GM21447 (cell line): ENCODE measurements at regions not wholly inside any gene's neighbourhood (a gene's known extent, or its start where the extent isn't known, plus 50 kb on each side); places are given as distances from the start of the nearest gene placed in this dataset.

Experiments
- ATAC-seq: cut with Tn5 transposase; IDR thresholded peaks from one replicate; pipeline ENCODE4 v1.9.1; 2021; ENCODE audit not compliant: unreplicated experiment

DNA sequence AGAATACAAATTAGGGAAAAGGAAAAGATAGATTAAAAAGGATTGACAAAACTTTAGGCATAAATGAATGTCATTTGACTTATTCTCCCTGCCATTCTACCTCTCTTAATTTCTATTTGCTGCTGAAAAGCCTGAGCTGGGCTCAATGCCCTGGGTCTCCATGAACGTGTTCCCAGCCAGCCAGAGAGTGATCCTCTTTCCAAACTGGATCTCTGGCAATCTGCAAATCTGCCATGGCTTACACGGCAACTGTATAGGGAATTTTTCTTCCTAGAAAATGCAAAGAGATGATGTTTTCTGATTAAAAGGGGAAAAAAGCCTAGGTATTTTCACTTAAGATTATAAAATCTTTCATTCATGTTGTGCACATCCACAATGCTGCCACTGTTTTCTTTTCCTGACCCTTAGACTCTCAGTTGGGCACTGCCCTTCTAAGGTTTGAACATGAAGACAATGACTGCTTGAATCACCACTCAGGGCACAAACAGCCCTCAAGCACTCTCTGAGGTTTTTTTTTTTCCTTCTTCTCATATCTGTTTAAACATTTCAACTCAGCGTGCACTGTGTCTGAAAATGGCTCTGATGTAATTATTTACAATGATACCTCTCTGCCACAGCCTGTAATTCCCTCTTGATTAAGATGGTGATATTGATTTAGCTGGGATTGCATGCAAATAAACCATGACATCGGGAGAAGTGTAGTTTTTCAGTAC is 60.3 kb downstream of the DACT1 start:
- no peak for ATAC-seq

DNA sequence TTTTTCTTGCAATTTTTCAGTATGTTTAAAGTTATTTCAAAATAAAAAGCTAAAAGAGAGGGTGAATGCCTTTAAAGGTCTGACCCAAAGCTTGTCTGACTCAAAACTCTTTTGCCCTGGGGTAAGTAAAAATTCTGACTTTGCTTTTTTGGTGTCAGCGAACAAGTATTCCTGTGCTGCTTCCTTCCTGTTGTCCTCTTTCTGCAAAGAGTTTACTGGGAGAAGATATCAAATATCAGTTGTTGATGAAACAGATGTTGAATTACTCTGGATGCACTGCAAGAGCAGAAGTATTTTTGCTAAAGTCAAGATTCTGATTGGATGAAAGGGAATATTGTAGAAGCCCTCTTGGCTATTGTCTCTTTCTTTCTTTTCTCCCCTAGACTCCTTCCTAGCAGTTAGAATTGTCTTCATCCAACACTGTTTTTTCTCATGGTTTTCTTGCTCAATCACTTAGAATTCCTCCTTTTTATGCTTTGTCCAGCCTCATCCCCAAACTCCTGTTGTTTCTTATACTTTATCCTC is 62.0 kb downstream of the DACT1 start:
- no peak for ATAC-seq

DNA sequence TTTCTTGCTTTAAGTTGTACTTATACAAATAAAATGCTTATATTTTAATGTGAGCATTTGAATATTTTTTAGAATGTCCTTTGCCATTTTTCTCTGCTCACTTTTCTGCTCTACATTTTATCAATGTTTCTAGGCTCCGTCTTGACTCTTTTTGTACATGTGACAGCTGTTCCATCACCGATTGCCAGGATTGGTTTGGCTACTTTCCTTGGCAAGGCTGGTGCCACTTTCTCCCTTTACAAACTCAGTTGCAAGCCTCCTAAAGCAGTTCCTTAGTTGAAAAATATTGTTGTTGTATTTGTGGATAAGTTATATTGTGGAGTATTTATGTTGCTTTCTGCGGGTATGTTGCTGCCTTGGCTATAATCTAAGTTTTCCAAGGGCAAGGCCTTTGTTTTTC is 63.4 kb downstream of the DACT1 start:
- ATAC-seq, result no peak

DNA sequence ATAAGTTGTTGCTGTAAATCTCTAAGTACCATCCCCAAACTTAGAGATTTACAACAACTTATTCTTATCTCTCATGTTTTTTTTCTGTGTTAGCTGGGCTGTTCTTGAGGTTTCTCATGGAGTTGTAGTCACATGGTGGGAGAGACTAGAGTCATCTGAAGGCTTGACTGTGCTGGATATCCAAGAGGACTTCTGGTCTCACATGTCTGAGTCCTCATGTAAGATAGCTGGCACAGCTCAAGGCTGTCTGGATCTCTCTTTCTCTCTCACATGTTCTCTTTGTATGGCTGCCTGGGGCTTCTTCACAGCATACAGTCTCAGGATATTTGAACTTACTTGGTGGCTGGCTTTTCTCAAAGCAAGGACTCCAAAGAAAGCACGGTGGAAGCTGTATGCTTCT is 63.8 kb downstream of the DACT1 start:
- no peak for ATAC-seq

DNA sequence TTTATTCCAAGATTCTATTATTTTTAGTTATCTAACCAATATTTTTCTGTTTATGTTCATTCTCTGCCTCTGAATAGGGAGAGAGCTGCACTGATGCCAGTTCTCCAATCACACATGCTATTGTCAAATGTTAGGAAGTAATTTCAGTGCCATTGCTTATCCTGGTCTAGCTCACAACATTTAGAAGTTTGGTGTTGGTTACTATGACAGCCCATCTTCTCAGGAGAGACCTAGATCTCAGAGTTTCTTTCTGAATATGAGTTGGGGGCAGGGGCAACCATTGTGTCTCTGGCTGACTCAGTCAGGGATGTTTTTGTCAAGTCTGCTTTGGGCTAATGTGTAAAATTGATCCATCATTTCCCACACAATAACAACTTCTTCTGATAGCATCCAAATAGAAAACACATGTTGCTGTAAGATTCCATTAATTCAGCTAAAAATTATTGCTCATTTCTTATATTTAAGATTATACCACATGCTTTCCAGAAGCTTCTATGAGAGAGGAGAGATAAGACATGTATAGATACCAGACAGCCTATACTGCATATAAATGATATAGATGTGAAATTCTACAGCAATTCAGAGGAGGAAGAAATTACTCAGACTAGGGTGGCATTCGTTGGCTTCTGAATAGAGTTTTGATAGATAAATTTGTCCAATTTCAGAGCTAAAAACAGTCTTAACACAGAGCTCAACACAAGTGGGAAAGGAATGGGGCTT is 64.8 kb downstream of the DACT1 start:
- no peak for ATAC-seq

DNA sequence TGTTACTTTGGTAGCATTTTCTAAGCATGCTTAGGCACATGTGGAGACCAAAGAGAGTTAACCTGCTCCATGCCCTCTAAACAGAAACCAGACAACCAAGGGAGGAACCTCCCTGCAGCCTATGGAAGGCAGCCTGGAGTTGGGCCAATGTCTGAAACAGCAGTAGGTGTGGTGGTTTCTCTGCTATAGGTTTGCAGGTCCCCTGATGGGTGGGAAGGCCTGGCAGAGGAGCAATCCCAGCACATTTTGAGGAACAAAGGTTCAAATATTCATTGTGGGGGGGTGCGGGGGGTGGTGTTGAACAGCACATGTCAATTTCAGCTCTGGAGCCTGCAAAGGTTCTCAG is 65.4 kb downstream of the DACT1 start:
- ATAC-seq, result no peak

DNA sequence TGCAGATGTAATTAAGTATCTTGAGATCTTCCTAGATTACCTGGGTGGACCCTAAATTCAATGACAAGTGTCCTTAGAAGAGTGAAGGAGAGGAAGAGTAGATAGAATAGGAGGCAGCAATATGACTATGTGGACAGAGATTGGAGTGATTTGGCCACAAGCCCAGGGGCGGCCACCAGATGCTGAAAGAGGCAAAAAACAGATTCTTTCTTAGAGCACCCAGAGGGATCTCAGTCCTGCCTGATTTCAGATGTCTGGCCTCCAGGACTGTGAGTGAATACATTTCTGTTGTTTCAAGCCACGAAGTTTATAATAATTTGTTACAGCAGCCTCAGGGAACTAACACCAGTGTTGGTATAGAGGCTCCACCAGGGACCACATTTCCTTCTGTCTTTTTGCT is 67.3 kb downstream of the DACT1 start:
- ATAC-seq, result no peak

DNA sequence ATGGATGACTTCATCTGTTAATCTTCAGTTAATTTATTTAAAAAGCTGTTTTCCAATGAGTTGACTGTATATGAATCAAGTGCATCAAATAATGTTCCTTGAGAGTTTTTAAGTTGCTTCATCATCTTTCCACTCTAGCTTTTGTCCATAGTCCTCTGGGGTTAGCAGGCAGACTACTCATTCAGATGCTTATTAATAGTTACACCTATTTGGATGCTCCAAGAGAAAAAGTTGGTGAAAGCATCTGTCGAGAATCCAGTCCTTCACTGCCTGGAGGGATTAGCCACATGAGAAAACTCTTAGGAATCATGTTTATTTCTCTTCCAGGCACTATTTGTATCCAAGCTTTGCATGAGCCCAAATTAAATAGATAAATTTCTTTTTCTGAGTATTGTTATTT is 70.2 kb downstream of the DACT1 start:
- no peak for ATAC-seq

DNA sequence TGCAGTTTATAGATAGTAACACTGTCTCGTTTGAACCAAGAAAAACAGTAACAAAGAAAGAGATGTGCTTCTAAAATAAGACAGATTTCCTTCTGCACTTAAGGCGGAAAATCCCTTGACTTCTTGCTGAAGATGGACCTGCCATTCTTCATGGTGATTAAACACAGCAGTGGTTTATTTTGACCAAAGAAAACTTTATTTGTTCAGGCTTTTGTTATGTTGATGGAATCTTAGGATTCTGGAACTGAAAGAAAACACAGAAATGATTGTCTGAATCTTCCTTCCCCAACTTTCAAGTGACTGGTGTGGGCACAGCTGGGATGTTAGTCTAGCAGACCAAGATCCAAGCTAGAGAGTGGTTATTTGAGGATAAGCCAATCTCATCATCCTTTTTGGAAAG is 72.2 kb downstream of the DACT1 start:
- ATAC-seq, result no peak

DNA sequence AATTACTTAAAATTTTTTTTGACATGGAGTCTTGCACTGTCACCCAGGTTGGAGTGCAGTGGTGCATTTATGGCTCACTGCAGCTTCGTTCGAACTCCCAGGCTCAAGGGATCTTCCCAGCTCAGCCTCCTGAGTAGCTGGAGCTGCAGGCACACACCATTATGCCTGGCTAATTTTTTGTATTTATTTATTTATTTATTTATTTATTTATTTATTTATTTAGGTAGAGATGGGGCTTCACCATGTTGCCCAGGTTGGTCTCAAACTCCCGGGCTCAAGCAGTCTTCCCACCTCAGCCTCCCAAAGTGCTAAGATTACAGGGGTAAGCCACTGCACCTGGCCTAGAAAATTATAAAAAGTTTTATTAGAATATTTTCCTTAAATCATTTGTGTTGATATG is 73.6 kb downstream of the DACT1 start:
- ATAC-seq, result no peak

DNA sequence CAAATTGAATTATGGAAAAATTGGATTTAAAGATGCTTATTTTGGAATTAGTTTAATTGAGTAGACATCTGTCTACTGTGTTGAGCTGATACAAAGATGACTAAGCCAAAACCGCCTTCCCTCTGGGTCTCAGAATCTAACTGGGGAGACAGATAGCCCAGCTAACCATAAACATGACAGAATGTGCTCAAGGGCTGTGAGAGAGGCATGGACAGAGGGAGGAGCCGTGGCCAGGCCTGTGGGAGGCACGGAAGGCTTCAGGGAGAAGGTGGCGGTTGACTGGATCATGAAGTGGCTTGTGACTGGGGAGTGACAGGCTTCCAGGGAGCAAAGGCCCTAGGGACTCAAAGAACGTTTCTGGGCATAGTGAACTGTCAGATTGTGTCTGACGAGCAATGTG is 74.6 kb downstream of the DACT1 start:
- ATAC-seq, result no peak

DNA sequence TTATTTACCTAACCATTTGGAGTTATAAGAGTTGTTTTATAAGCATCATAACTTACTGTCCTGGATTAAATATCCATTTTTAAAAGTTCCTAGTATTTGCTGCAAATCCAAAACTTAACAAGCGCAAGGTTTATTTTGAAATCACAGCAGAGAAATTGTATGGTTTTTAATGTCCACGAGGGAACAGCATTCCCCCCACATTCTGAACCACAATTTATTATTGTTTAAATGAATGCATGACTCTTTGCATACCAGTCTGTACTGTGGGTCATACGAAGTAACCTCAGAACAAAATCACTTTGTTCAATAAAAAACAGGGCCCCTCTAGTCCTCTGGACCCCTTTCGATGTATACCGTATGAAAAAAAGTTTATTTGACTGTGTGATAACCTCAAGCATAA is 75.9 kb downstream of the DACT1 start:
- no peak for ATAC-seq

DNA sequence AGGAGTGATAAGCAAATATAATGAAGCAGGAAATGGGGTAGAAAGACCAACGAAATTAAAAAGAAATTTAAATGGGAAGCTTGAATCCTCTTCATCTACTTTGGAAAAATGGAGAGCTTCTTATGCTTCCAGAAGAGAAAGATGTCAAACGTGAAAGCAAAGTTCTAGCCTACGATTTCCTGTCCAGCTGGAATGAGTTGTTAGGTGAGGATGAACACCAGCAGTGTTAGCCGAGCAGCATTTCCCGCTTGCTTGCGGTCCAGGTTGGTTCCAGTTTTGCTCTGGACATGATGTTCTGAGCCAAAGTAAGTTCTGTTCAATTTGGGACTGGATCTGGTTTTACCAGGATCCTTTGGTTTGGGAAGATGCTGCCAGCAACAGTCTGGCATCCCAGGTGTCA is 78.9 kb downstream of the DACT1 start:
- ATAC-seq, result no peak

DNA sequence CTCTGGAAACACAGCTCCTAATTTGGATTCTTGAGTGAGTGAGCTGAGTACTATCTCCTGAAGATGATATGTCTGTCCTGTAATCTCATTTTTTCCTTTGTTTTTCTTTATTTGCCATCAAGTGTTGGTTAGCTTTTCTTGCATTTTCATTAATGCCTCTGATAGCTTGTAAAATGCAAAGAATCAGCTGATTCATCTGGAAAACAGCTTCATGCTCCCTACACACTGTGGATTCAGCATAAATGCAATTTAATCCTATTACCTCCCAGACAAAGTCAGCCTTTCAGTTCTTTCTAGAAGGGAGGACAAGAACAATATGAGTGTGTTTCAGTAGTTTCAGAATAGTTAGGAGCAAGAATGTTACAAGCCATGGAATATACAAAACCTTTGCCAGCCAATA is 79.4 kb downstream of the DACT1 start:
- ATAC-seq, result no peak

DNA sequence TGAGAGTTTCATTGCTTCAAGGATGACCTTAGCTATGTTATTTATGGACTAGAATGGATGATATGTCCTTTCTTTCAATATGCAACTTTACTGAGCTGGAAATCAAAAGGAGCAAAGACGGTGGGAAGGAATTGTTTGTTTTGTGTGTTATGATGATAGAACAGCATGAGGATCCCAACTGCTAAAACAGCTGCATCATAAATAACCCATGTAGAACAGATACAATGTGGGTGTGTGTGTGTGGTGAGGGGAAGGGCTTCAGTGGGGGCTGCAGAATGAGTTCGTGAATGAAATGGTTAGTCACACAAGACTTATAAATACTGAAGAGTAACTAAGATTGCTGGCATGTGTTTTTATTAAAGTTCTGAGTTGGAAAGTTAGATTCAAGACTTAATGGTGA is 80.1 kb downstream of the DACT1 start:
- ATAC-seq, result no peak

DNA sequence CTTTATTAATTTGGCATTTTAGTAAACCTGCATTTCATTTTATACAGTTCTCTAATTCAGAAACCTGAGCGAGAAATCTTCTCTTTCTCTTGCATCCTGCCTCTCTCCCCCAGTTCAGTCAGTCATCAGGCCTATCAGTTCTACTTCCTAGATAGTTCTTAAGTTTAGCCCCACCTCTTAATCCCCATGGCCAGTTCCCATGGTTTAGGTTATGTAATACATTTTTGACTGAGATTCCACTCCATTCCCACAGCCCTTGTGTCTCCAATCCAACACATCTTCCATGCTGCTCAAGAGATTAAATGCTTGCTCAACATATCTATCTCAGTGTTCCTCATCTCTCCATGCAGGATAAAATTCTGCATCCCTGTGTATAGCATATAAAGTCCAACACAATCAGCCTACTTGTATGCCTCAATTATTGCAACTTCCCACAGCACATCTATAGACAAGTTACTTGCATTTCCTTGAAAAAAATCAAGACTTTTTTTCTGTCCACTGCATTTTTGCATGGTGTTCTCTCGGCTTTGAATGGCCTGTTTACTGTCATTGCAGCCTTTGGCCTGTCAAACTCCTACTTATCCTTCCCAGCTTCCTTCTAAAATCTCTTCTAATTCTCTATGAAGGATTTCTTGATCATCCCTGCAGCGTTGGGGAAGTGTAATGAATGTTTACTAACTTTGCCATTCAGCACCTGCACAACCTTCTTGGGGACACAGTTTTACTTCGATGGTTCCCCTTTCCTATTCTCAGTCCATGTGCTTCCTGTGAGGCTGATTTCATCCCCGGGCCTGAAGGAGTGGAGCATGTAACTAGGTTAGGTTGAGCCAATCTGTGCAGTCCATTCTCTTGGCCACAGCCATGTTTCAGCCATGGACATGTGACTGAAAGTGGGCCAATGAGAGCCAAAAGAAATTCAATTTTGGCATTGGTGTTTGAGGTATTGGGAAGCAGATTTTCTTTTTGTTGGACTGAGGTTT is 80.8 kb downstream of the DACT1 start:
- ATAC-seq, result no peak

DNA sequence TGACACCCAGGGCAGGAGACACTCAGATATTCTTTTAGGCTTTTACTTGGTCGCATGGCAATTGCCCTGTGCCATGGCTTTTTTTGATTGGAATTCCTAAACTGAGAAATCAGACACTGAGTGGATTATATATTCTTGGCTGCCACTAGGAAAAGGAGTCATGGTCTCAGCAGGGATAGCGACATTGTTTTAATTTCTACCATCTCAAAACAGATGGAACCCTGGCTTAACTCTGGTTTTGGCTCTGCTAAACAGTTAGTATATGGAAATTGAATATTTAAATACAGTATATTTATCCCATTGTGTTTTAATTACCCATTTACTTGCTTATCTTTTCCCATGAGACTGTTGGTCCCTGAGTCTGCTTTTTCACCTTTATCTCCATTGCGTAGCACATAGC is 84.0 kb downstream of the DACT1 start:
- ATAC-seq, result no peak

DNA sequence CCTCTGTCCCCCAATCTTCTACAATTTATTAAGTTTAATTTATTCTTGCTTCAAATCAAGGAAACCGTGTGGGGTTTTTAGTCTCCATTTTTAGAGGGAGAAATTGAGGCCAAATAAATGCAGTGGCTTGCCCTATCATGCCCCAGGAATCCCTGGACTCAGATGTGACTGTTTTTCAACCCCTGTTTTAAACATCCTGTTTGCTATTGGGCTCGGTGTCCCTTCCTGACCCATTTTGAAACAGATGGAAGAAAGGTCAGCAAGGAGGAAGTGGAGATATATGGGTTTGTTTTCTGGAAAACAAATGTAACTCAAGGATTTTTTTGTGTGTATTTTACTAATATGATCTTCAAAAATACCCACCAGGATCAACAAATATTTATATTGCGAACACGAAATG is 84.7 kb downstream of the DACT1 start:
- no peak for ATAC-seq

DNA sequence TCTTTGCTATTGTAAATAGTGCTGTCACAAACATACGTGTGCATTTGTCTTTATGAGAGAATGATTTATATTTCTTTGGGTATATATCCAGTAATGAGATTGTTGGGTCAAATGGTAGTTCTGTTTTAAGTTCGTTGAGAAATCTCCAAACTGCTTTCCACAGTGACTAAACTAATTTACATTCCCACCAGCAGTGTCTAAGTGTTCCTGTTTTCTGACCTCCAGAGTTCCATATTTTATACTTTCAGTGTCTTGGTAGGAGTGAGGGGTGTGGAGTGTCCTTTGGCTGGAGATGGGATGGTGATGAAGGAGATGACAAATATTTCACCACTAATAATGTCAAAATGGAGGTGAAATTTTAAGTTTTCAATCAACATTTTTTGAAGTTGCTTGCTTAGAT is 86.4 kb downstream of the DACT1 start:
- no peak for ATAC-seq

DNA sequence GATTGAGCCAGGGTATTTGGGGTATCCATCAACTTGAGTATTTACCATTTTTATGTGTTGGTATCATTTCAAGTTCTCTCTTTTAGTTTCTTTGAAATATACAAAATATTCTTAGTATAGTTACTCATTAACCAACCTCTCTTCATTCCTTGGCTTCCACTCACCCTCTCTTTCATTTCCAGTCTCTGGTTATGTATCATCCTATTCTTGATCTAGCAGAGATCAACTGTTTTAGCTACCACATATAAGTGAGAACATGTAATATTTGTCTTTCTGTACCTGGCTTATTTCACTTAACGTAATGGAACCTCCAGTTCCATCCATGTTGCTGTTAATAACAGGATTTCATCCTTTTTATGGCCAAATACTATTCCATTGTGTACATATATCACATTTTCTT is 86.9 kb downstream of the DACT1 start:
- ATAC-seq, result no peak

DNA sequence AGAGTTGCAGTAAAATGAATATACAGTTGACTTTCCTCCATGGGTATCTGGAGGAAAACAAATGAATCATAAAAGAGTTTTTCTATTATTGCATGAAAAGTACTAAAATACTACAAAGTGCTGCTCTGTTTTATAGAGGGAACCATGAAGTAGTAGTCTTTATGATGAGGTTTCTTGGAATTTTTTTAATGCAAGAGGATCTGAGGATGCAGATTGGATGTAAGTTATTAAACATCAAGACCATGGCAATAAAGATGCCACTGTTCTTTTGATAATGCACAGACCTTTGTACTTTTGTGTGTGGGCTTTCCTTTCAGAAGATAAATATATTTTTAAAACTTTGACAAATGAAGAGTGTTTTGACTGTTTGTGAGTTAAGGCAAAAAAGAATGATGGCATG is 87.5 kb downstream of the DACT1 start:
- ATAC-seq, result no peak

DNA sequence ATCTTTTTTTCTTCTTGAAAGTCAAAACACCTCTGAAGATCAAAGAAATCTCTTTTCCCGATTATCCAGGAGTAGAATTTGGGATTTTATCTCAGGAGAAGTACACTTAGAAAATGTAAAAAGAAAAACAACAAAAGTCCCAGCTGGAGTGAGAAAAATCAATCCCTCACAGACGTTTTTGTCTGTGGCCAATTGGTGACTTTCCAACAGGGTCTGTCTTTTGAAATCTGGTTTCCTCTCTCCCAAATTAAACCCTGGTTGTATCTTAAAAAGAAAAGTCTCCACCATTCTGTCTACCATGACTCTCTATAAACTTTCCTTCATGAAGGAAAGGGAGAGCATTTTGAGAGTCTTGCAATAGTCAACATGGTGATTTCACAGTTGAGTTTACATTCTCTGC is 88.1 kb downstream of the DACT1 start:
- ATAC-seq, result no peak
